ENCODE measurements at regions not wholly inside any gene's neighbourhood (a gene's known extent, or its start where the extent isn't known, plus 50 kb on each side); places are given as distances from the start of the nearest gene placed in this dataset.
"Not testable (repeated sequence)": the region's sequence is repeated elsewhere in the genome, so short reads cannot be mapped to it uniquely, and the experiment has no call there.

DNA sequence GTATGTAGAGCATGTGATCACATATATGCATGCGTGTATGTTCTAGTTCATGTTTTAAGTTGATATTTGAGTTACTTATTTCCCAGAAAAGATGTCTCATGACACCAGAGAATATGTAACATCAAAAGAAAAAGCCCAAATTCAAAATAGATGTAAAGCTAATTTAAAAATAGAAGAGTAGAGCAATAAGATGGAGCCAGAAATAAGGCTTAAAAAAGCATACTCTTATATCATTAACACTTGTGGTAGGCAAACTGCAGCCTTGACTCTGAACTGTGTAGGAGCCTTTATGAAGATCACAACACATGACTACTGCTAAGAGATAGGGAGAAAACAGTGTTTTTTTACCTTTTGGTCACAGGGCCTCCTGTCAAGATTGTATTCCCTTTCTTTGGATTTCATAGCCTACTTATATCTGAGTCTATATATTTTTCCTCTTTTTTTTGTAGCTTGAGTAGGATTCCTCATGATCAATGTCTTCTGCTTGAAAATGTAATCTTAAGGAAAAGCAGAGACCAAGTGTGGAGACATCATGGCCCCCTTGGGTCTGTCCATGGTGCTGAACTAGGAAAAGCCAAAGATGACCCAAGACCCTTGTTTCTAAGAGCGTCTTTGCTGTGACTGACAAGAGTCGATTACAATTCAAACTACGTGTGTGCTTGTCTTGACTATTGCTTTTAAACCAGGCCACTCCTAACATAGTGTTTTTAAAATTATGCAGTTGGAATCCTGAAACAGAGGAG is 390.4 kb downstream of the SHISA9 start:
- no peak for DNase-seq

DNA sequence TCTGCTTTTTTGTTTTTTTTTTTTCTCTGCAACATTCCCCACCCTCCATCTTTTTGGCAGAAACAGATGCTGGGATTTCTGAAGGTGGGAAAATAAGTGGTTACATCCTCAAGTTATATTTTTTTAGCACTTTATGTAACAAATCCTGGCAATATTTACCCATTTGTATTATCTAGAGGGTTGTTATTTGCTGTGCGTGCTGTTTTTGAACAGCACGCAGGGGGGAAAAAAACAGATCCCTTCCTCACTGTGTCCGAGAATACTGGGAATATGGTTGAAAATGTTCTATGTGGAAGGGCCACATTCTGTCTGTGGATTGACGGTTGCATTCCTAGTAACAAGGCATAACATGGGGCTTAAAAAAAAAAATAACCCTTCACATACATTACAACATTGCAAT is 394.8 kb downstream of the SHISA9 start:
- no peak for DNase-seq

DNA sequence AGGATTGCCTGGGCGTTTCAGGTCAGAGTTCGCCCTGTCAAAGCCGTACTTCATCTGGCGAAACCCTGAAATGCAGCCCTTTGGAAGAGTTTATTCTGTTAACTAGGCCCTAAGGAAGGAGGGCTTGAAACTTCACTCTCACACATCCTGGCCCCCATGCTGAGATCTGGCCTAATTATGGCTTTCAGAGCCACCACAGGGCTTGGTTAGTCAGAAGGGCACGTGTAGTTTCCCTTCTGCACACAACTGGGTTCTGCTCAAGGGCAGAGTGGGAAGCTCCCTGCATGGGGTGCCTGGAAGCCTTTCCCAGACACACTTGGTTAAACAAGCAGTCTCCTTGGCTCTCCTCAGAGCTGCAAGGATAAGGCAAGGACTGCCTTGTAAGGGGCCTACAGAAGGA is 397.3 kb downstream of the SHISA9 start:
- DNase-seq = no peak

DNA sequence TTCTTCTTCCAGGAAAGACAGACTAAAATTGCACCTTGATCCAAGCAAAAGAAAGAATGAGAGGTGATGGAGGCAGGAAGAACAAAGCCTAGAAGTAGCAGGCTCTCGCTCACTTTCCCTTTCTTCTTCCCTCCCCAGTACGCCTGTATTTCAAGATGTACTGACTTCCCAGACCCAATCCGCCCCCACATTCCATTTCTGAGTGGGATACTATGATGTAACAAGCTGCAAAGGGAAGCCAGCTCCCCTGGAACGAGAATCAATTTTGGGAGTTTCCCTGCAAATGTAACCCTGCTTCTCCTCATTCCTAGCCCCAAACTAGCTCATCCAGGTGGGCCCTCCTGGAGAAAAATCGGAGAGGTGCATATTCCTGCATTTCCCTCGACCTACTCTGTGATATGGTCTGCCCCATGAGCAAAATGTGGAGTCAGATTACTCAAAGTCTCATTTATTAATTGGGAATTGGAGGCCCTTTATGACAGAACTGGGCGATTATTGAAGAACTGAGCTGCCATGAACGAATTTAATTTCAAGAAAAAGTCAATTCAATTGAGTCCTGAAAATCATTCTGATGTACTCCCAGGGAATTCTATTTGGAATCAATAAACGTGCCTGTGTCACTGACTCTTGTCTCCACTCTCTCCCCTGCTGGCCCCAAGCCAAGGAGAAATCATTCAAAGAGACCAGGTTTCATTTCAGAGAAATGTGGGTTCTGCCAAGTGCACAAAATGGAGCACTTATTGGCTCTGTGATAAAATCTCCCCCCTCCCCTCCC is 398.9 kb downstream of the SHISA9 start:
- no peak for DNase-seq

DNA sequence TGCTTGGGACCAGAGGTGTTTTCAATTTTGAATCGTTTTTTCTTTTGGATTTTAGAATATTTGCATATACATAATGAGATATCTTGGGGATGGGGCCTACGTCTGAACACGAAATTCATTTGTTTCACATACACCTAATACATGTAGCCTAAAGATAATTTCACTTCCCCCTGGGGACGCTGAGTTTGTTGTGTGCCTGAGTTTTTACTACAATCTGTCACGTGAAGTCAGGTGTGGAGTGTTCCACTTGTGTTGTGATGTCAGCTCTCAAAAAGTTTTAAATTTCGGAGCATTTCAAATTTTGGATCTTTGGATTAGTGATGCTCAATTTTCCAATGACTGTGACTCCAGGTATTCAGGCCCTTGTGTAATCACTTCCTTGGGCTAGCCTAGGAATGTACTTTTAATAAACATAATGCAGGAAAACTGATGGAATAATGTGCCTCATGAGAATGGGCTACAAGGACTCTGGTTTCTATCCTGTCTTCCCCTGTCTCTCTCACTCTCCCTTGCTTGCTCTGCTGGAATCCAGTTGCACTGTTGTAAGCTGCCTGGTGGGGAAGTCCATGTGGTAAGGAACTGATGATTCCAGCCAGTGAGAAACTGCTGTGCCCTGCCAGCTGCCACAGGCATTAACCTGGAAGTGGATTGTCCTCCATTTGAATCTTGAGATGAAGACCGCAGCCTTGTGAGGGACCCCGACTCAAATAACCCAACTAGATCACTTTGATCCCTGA is 403.8 kb downstream of the SHISA9 start:
- no peak for DNase-seq

DNA sequence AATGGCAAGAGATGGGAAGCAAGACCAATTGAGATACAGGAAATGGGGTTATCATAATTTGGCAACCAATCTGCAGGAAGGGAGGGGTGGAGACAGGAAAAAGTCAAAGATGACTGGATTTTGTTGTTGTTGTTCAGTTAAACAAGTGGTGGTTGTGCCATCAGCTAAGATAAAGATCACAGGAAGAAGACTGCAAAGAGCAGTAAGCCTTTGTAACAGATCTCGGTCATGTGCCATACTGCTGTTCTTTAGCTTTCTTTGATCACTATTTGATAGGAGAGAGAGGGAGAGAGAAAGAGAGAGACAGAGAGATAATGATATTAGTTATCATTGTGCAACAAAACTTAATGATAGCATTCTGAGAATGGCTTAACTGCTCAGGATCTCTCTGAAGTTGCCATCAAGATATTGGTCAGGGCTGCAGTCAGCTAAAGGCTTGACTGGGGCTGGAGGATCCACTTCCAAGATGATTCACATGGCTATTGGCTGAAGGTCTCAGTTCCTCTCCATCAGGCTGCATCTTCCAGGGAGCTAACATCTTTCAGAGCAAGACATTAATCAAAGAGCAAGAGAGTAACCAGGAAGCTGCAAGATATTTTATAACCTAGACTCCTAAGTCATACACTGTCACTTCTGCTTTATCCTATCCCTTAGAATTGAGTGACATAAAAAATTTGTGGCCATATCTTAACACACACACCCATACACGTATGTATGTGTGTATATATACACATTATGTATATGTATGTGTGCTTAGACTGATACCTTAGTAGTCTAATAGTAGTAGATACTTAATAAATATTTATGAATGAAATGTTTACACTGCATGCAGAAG is 405.0 kb downstream of the SHISA9 start:
- no peak for DNase-seq

DNA sequence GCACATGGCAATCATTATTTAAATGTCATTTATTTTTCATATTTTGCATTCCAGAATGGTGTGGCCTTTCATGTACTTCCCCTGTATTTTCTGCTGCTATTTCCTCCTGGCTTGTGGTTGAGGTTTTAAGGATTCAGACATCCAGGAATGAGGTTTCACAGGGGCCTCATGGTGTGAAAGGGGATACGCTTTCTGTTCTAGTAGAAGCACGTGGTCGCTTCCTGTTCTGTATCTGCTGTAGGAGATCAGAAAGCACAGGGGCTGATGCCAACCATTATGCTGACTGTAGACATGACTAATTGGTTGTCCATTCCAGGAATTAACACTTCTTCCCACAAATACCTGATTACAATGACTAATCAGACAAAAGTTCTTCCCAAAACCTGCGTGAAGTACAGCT is 405.9 kb downstream of the SHISA9 start:
- DNase-seq = no peak

DNA sequence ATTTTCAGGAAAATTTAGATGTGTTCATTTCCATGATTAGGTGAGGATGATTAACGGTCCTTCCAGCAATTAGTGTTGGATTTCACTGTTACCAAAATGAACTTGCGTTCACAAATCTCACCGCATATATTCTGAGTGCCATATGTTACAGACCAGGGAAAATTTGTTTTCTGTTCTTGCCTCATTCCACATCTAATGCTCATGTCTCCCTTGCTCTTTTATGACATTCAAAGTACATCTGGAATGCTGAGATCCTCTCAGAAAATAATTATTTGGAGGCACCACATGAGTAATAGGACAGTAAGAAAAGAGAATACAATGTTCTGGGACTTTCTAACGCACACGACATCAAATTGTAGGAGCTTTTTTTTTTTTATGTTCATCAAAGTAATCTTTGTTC is 406.5 kb downstream of the SHISA9 start:
- DNase-seq = no peak

DNA sequence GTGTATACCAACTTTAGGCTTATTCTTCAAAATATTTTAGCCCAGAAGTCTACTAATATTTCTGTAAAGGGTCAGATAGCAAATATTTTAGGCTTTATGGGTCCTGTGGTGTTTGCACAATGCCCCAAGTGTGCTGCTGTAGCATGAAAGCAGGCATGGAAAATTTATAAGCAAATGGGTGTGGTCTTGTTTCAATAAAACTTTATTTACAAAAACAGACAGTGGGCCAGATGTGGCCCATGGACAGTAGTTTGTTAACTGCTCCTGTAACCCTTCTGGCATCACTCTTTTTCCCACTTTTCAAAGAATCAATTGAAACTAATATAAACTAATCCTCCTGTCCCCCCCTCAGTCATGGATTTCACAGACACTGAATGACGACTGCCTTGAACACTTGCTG is 410.7 kb downstream of the SHISA9 start:
- DNase-seq = no peak

DNA sequence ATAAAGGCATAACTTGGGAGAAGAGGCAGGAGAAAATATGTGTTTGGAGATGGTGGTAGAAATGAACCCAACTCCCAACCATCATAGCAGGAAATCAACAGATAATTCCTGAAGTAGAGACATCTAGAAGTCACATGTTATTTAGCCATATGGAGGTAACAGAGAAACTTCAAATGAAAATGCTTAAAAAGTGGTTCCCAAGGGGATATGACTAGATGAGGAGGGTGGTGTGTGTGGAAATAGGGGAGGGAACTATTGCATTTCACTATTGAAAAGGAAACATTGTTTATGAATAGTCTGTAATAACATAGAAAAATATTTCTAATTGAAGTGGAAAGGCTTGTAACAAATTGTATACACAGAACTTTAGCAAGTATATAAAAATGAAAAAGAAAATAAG is 412.0 kb downstream of the SHISA9 start:
- DNase-seq = no peak

DNA sequence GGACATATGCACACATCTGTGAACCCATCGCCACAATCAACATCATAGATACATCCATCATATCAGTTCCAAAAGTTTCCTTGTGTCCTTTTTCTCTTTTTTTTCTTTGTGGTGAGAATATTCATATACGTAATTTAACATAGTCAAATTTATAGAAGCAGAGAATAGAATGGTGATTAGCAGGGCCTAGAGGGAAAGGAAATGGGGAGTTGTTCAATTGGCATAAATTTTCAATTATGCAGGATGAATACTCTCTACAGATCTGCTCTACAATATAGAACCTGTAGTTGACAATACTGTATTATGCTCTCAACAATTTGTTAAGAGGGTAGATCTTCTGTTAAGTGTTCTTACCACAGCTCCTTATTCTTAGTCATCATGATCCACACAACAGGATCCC is 413.2 kb downstream of the SHISA9 start:
- DNase-seq = no peak

DNA sequence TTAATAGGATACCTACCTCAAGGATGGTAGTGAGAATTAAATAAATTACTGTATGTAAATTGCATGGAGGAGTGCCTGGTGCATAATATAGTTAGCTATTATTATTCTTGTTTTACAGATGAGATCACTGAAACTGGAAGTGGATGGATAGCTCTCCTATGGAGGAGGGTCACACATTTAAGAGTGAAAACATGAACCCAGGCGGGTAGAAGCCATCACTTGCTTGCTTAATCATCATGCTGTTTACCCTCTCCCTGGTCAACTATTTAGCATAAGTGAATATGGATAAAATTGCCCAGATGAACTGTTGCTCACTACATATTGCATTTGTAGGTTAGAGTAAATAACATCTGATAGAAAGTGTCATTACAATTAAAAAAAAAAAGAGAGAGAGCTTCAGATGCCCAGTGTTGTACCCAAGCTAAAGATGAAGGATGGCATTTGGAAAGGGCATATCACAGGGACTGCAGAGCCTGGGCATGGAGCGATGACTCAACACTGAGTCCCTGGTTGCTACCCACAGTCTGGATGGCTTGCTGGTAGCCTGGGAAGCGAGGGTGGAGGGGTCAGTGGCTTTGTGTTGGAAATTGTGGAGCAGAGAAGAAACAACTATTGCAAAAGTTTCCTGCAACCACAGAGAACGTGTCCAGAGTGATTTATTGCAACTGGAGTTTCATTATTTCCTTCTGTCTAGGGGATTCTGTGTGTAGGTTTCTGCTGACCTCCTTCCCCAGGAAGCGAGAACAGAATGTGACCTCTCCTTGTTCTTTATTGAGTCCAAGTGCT is 414.4 kb downstream of the SHISA9 start:
- DNase-seq = no peak

DNA sequence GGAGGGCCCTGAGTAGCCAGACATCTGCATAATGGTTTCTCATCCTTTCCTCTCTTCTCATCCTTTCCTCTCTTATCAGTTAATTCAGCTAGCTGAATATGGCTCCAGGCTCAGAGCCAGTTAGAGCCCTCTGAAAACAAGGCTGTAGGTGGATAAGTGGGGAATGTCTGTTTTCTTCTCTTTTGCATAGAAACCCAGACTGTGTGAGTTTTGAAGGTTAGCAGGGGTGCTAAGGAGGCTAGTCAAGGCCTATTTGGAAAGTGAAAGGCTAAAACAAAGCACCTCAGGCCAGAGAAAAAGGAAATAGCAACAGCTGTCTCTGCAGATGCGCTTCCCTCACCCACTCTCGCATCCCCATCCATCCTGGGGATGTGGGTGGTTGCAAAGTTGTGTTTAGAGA is 420.9 kb downstream of the SHISA9 start:
- no peak for DNase-seq

DNA sequence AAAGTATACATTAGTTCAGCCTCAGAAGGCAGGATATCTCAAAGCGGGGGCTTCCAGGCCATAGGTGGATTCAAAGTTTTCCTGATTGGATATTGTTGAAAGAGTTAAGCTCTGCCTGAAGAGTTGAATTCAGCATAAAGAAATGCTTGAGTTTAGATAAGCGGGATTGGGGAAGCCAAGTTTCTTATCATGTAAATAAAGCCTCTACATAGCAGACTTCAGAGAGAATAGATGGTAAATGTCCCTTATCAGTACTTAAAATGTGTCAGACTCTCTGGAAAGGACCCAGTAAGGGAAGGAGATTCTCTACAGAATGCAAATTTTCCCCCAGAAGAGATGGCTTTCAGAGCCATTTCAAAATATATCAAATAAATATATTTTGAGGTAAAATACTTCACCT is 423.5 kb downstream of the SHISA9 start:
- no peak for DNase-seq

DNA sequence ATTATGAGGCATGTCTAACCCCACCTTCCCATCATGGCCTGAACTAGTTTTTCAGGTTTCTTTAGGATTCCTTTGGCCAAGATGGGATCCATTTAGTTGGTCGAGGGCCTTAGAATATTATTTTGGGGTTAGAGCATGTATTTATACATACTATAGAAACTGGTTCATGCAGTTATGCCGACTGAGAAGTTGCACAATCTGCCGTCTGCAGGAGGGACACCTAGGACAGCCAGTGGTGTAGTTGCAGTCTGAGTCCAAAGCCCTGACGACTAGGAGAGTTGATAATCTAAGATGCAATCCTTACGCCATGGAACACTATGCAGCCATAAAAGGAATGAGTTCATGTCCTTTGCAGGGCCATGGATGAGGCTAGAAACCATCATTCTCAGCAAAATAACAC is 424.0 kb downstream of the SHISA9 start:
- no peak for DNase-seq

DNA sequence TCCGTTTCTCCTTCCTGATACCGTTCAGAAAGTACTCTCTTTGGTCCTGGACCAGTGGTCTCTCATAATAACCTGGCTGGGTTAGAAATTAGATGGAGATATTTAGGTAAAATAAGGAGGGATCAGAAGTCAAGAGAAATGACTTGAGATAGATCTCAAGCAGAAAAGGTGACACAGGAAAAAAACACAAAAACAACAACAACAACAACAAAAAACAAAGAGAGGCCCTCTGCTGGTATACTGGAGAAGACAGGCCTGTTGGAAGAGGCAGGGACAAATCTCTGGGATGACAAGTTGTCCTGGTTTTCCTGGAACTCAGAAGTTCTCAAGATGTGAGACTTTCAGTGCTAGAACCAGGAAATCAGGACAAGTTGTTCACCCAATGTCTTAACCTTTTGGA is 430.5 kb downstream of the SHISA9 start:
- no peak for DNase-seq

DNA sequence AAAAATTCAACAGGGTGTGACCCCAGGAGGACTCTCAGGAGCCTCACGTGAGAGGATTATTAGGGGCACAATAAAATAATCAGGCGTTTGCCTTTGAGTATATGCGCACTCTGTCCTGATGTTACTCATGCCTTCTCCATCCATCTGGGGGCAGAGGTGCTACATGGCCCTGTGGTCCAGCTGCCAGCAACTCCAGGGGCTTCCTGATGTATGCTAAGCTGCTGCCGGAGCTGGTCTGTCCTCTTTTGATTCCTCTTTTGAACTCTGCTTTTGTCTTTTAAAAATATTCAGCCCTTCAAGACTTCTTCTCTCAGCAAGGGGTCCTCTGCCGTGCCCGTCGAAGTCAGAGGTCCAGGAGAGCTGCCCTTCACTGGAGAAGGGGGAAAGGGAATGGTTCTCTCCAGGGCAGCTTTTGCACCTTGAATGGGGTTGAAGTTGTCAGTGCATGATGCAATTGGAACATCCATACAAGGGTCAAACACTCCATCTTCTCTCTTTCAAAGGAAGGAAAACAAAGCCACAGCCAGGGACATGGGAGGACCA is 431.4 kb downstream of the SHISA9 start:
- DNase-seq = no peak

DNA sequence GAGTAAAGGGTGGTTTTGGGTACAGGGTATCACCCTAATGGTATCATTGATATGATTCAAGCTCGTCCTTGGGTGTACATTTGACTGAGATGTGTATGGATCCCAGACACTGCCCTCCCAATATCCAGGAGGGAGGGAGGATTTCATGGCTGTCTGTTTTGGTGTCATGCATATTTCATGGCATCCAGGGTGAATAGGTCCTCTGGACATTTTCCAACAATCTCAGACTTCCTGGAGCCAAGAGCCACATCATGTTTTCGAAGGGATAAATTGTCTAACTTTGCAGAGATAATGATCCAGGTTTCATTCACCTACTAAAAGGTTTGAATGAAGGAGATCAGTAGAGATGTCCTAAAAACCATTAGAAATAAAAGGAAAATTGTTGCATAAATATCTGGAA is 431.9 kb downstream of the SHISA9 start:
- DNase-seq = no peak

DNA sequence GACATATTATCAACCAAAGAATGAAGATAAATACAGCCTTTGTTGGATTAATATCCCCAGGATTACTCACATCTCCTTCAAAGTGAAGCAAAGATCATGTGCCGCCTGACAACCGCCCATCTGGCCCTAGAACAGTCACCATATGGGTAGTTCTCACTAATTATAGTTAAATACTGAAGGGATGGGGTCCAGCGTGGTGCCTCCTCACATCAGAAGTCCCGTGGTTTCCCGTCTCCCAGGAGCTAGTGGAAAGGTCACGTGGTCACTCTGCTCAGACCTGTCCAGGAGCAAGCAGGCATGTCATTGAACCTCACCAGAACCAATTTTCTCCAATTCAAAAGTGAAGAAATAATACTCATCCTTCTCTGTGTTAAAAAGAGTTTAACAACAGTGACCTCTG is 434.5 kb downstream of the SHISA9 start:
- DNase-seq = no peak

DNA sequence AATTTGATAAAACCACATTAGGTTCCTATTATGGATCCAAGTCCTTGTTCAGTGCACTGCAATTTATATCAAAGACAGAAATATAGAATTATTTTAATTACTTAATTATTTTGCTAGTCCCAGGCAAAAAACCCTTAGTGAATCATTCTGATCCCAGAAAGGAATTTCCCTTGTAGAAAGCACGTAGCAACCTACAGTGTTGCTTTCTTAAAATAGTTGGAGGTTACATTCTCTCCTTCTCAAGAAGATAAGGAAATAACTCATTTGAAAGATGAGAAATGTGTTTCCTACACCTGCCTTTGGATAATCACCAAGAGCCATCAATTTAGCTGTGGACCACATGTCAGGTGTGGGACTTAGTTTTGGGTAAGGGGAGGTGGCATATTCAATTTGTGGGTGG is 434.9 kb downstream of the SHISA9 start:
- DNase-seq = no peak

DNA sequence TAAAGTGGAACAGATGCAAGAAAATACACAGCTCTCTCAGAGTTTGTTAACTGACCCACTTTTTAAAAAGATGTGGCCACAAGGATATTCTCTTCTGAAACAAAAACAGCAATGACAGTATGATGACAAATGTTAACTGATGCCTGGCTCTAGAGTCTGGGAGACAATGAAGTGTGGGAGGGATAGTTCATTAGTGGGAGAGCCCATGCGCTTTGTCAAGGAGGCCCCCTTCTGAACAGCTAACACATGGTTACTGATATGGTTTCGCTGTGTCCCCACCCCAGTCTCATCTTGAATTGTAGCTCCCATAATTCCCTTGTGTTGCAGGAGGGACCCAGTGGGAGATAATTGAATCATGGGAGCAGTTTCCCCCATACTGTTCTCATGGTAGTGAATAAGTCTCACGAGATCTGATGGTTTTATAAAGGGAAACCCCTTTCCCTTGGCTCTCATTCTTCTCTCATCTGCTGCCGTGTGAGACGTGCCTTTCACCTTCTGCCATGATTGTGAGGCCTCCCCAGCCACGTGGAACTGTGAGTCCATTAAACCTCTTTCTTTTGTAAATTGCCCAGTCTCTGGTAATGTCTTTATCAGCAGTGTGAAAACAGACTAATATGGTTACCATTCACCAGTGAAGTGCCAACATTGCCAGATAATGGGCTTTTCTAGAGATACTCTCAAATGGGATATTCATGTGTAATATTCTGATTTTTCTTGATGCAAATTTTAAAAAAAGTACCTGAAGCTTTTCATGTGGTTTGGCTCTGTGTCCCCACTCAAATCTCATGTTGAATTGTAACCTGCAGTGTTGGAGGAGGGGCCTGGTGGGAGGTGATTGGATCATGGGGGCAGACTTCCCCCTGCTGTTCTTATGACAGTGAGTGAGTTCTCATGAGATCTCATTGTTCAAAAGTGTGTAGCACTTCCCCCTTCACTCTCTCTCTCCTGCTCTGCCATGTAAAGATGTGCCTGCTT is 435.8 kb downstream of the SHISA9 start:
- DNase-seq = not testable (repeated sequence)
